Ovary (tissue), 7 donors: ENCODE measurements at regions not wholly inside any gene's neighbourhood (a gene's known extent, or its start where the extent isn't known, plus 50 kb on each side); places are given as distances from the start of the nearest gene placed in this dataset.

Experiments used
- DNase-seq, 5 donors: peaks; one replicate each; pipeline ENCODE4 v3.0.0-alpha.2; 2019 to 2020
- H3K27ac ChIP-seq, 2 donors: fragments of 200-600 bp; one replicate each; pipeline versions ENCODE4 v1.5.1 to v1.8.0; 2019 to 2022
- H3K27me3 ChIP-seq: fragments of 200-600 bp; one replicate; pipeline ENCODE4 v1.8.0; 2022
- H3K36me3 ChIP-seq: fragments of 200-600 bp; sonication (generic); one replicate; pipeline ENCODE4 v1.5.1; 2019
- H3K4me1 ChIP-seq: one replicate; pipeline ENCODE4 v1.8.1; 2013; ENCODE audit warnings: mild to moderate bottlenecking, moderate library complexity; ENCODE audit not compliant: insufficient read depth
- H3K4me3 ChIP-seq: fragments of 200-600 bp; sonication (generic); one replicate; pipeline ENCODE4 v1.5.1; 2017
- H3K9me3 ChIP-seq, 2 donors: fragments of 200-600 bp in 1 of 2; sonication (generic) in 1 of 2; one replicate each; pipeline versions ENCODE4 v1.5.1 to v1.8.1; 2013 to 2019; ENCODE audit warnings: mild to moderate bottlenecking in 1 of 2, moderate library complexity in 1 of 2
- CTCF ChIP-seq, 3 donors: fragments of 450-650 bp in 2 of 3; fragments of 200-600 bp in 1 of 3; IDR thresholded peaks; one replicate each; pipeline versions ENCODE4 v1.5.1 to v1.8.0; 2016 to 2022; ENCODE audit warnings: antibody characterized with exemption in 3 of 3, mild to moderate bottlenecking in 1 of 3
- EP300 ChIP-seq: sonication (generic); formaldehyde crosslinking; IDR thresholded peaks from one replicate; pipeline ENCODE4 v1.6.1; 2017; ENCODE audit warnings: antibody characterized with exemption
- POLR2A ChIP-seq: fragments of 450-650 bp; IDR thresholded peaks from one replicate; pipeline ENCODE4 v1.6.1; 2017; ENCODE audit warnings: antibody characterized with exemption, mild to moderate bottlenecking, moderate library complexity
- WGBS, 3 donors: extraction: QIAGEN DNeasy Blood & Tissue Kit in 1 of 3; methylation state at CpG; one replicate each; pipeline versions ENCODE4 v1.1.5 to v1.1.7; 2013 to 2017; 5-methylcytosine and 5-hydroxymethylcytosine counted together
- intact Hi-C, 4 donors: fragments of 100-400 bp; cut with DNase I; formaldehyde crosslinking; loops; one replicate each; pipeline versions ENCODE4 v1.11.0 to v1.15.1; 2022 to 2023
- donor health status: DM: no; HTN: no; CAD: no; lungs with moderate emphysema.
- donor health status: DM: no; HTN: no; CAD: no.
- donor health status: Bipolar disorder and iron deficiency.
- donor health status: DM: no; HTN: no; CAD: no.
- donor health status: DM: yes; HTN: yes; CAD: no.

DNA sequence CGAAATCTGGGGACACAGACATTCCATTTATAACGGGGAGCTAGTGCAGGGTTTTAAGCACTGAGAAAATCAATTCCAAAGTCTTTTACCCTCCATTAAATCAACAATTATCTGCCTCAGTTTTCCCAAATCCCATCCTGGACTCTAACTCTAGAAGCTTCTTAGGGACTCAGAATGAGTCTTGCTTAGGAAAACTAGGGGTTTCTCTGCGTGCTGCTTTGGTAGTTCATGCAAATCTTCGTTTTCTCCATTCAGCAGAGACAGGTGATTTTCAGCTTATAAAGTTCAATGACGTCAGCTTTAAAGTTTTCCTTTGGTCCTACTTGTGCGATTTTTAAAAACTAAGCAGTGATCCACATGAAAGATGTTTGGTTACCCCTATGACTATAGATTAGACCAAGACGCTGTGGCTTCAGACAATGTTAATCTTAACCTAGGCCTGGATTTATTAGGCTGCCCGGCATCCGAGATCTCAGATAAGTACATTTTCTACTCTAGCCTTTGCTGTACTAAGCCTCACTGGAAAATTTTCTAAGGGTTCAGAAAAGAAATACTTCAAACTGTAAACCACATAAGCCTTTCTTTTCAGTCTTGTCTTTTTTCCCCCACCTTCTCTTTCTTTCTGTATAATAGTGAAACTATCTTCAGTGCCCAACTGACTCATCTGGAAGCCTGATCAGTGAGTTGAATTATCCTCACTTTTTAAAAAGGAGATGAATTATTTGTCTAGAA lies 121.4 kb upstream of the GATB start:
- WGBS, 3 donors, result 82 to 86% (median 84%) methylated on average over 9 of the region's 9 CpGs
- no peak for DNase-seq
- no peak overlapping the region for H3K27ac ChIP-seq
- no peak for TF ChIP-seq POLR2A
- no peak for TF ChIP-seq EP300
- no peak for TF ChIP-seq CTCF (IDR thresholded peaks at IDR 0.05)
- no peak overlapping the region for H3K4me3 ChIP-seq
- H3K36me3 ChIP-seq, result no peaks in the 10 kb centered on the region
- intact Hi-C loops, result no loop called here
- H3K27me3 ChIP-seq, result no peaks in the 10 kb centered on the region
- H3K9me3 ChIP-seq, result no peaks in the 10 kb centered on the region
- H3K4me1 ChIP-seq, result no peaks in the 10 kb centered on the region

GRCh38 chr4:151879705-151880445 lies 119.1 kb upstream of the GATB start:
- Histone ChIP-seq H3K27me3 (no peaks in the 10 kb centered on the region), H3K4me1 (no peaks in the 10 kb centered on the region), H3K36me3 (no peaks in the 10 kb centered on the region), H3K9me3 (no peaks in the 10 kb centered on the region), H3K27ac (no peak overlapping the region), H3K4me3 (no peak overlapping the region)
- DNase-seq, result no peak
- intact Hi-C loops, result loop anchor here in 1 of 4 donors (1.0 kb wide), 1 partner anchor 300 kb away; no protein-coding TSS in a partner anchor
- TF ChIP-seq EP300, result no peak
- TF ChIP-seq POLR2A, result no peak
- TF ChIP-seq CTCF (IDR thresholded peaks at IDR 0.05), result no peak
- WGBS, 3 donors, result 70 to 74% (median 72%) methylated on average over 11 of the region's 11 CpGs

DNA sequence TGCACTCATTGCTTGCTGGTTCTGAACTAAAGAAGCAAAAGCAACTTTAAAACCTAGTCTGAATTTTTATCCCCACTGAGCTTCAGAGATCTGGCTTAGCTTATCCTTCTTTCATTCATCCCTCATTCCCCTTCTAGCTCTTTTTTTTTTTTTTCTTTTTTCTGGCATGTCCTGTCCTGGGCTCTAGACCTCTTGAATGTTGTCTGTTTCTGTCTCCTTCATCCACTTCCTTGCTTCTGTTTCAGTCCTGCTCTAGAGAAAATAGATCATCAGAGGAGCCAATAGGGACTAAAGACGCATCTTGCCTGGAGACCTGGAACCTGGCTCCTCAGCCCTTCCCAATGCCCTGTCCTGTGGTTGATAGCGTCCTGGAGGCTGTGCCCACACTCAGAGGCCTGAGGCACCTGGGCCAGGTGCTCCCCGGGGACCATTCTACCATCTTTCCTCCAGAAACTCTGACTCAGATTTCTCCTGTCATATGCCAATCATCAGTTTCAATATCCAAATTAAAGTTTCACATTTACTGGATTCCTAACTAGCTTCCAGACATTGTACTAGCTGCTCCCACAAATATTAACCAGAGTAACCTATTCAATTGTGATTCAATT lies 115.7 kb upstream of the GATB start:
- WGBS, 3 donors, result 89 to 91% (median 89%) methylated on average over 3 of the region's 3 CpGs
- intact Hi-C loops, result no loop called here

More for the DNA sequence above, 115.7 kb upstream of the GATB start:
- no peak for DNase-seq
- H3K4me1 ChIP-seq, result no peaks in the 10 kb centered on the region
- no peaks in the 10 kb centered on the region for H3K27me3 ChIP-seq
- no peaks in the 10 kb centered on the region for H3K9me3 ChIP-seq
- no peak overlapping the region for H3K27ac ChIP-seq
- TF ChIP-seq EP300 (no peak), POLR2A (no peak), CTCF (IDR thresholded peaks at IDR 0.05) (no peak)
- no peak overlapping the region for H3K4me3 ChIP-seq
- H3K36me3 ChIP-seq, result no peaks in the 10 kb centered on the region
